Uterus (tissue), 3 donors: ENCODE measurements at regions not wholly inside any gene's neighbourhood (a gene's known extent, or its start where the extent isn't known, plus 50 kb on each side); places are given as distances from the start of the nearest gene placed in this dataset.

Experiments
- DNase-seq, 2 donors: peaks; one replicate each; pipeline ENCODE4 v3.0.0-alpha.2; 2019 to 2020
- H3K27ac ChIP-seq, 2 donors: fragments of 200-600 bp; sonication (generic); 1 replicate in 1 of 2; 2 replicates in 1 of 2; pipeline ENCODE4 v1.5.1; 2016 to 2018
- H3K27me3 ChIP-seq, 2 donors: fragments of 200-600 bp; sonication (generic); one replicate each; pipeline ENCODE4 v1.5.1; 2018 to 2019; ENCODE audit warnings: control low read depth in 1 of 2
- H3K36me3 ChIP-seq, 2 donors: fragments of 200-600 bp; sonication (generic); one replicate each; pipeline ENCODE4 v1.5.1; 2019; ENCODE audit warnings: control low read depth in 1 of 2
- H3K4me1 ChIP-seq, 2 donors: fragments of 200-600 bp; sonication (generic); one replicate each; pipeline ENCODE4 v1.5.1; 2018 to 2019; ENCODE audit warnings: control low read depth in 1 of 2
- H3K4me3 ChIP-seq, 2 donors: fragments of 200-600 bp; sonication (generic); 1 replicate in 1 of 2; 2 replicates in 1 of 2; pipeline ENCODE4 v1.5.1; 2018 to 2019; ENCODE audit warnings: mild to moderate bottlenecking in 1 of 2
- H3K9me3 ChIP-seq, 2 donors: fragments of 200-600 bp; sonication (generic); one replicate each; pipeline ENCODE4 v1.5.1; 2019; ENCODE audit warnings: control low read depth in 1 of 2
- POLR2A ChIP-seq, 2 donors: fragments of 450-650 bp; IDR thresholded peaks; one replicate each; pipeline ENCODE4 v1.6.1; 2016; ENCODE audit warnings: antibody characterized with exemption in 2 of 2, mild to moderate bottlenecking in 1 of 2, moderate library complexity in 1 of 2
- intact Hi-C: fragments of 100-400 bp; cut with DNase I; formaldehyde crosslinking; loops from one replicate; pipeline ENCODE4 v1.15.1; 2023; ENCODE audit warnings: low total_unique reads
- TF ChIP-seq, protein P1 (sequence below), 4 experiments: fragments of 200-600 bp in 2 of 4; fragments of 450-650 bp in 2 of 4; sonication (generic) in 2 of 4; IDR thresholded peaks; one replicate each; pipeline ENCODE4 v1.5.1; 2016 to 2019; ENCODE audit warnings: antibody characterized with exemption in 4 of 4, mild to moderate bottlenecking in 2 of 4, moderate library complexity in 1 of 4
- donor health status: DM: yes; HTN: yes; CAD: no.

- H3K4me3 ChIP-seq, result no peak overlapping the region
- H3K27me3 ChIP-seq, result no peaks in the 10 kb centered on the region
- no peak overlapping the region for H3K27ac ChIP-seq
- H3K36me3 ChIP-seq, result no peaks in the 10 kb centered on the region
- intact Hi-C loops, result no loop called here
- H3K4me1 ChIP-seq, result no peaks in the 10 kb centered on the region
- no peaks in the 10 kb centered on the region for H3K9me3 ChIP-seq
- DNase-seq, result no peak
- TF ChIP-seq, protein P1, sequence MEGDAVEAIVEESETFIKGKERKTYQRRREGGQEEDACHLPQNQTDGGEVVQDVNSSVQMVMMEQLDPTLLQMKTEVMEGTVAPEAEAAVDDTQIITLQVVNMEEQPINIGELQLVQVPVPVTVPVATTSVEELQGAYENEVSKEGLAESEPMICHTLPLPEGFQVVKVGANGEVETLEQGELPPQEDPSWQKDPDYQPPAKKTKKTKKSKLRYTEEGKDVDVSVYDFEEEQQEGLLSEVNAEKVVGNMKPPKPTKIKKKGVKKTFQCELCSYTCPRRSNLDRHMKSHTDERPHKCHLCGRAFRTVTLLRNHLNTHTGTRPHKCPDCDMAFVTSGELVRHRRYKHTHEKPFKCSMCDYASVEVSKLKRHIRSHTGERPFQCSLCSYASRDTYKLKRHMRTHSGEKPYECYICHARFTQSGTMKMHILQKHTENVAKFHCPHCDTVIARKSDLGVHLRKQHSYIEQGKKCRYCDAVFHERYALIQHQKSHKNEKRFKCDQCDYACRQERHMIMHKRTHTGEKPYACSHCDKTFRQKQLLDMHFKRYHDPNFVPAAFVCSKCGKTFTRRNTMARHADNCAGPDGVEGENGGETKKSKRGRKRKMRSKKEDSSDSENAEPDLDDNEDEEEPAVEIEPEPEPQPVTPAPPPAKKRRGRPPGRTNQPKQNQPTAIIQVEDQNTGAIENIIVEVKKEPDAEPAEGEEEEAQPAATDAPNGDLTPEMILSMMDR (IDR thresholded peaks at IDR 0.05), result no peak
- no peak for TF ChIP-seq POLR2A (IDR thresholded peaks at IDR 0.05)
These were observed 468.5 kb upstream of the PIK3C3 start for GRCh38 chr18:41486575-41486974.

- intact Hi-C loops, result no loop called here
- H3K9me3 ChIP-seq, result no peaks in the 10 kb centered on the region
- no peaks in the 10 kb centered on the region for H3K36me3 ChIP-seq
- DNase-seq, result no peak
- no peaks in the 10 kb centered on the region for H3K27me3 ChIP-seq
- H3K4me3 ChIP-seq, result no peak overlapping the region
- no peak overlapping the region for H3K27ac ChIP-seq
- TF ChIP-seq POLR2A (IDR thresholded peaks at IDR 0.05), result no peak
- TF ChIP-seq, protein P1 (IDR thresholded peaks at IDR 0.05), result no peak
- no peaks in the 10 kb centered on the region for H3K4me1 ChIP-seq
These were observed 471.0 kb upstream of the PIK3C3 start for GRCh38 chr18:41484069-41484468.

- H3K36me3 ChIP-seq, result no peaks in the 10 kb centered on the region
- no peaks in the 10 kb centered on the region for H3K27me3 ChIP-seq
- intact Hi-C loops, result no loop called here
- no peaks in the 10 kb centered on the region for H3K4me1 ChIP-seq
- no peak for DNase-seq
- TF ChIP-seq POLR2A (IDR thresholded peaks at IDR 0.05), result no peak
- TF ChIP-seq, protein P1 (IDR thresholded peaks at IDR 0.05), result no peak
- H3K4me3 ChIP-seq, result no peak overlapping the region
- H3K9me3 ChIP-seq, result no peaks in the 10 kb centered on the region
- no peak overlapping the region for H3K27ac ChIP-seq
These were observed 472.5 kb upstream of the PIK3C3 start for GRCh38 chr18:41482501-41482900.

DNA sequence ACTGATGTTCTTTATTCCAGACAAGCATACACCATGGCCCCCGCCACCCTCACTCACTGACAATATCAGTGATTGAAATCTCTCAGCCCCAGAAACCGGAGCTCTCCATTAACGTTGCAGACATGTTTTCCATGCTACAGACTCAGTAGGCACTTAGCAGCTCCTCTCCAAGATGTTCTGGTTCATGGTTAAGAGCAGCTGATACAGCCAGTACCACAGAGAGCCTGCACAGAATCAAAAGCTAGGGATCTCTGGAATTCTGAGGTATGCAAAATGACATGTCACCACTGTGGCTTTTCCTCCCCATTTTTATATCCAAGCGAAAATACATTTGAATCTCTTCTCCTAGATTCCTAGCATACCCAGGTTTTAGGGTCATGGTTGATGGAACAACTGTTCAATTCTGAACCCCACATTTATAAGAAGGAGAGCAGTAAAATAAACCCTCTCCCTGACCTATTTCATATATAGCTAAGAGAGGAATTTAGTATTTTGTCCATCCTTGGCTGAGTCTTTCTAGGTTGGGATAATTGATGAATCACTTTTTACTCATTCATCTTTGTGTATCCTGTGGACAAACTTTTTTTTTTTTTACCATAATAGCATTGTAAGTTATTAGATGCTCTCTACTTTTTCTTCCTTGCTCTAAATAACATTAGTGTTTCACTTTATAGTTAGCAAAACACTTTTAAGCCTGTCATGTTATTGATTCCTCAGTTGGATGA, 488.4 kb upstream of the PIK3C3 start:
- H3K27ac ChIP-seq, result no peak overlapping the region
- H3K27me3 ChIP-seq, result no peaks in the 10 kb centered on the region
- H3K36me3 ChIP-seq, result no peaks in the 10 kb centered on the region
- intact Hi-C loops, result no loop called here
- H3K4me3 ChIP-seq, result no peak overlapping the region
- H3K4me1 ChIP-seq, result no peaks in the 10 kb centered on the region
- no peaks in the 10 kb centered on the region for H3K9me3 ChIP-seq
- TF ChIP-seq POLR2A (IDR thresholded peaks at IDR 0.05), result no peak
- TF ChIP-seq, protein P1 (IDR thresholded peaks at IDR 0.05), result no peak
- DNase-seq, result no peak

DNA sequence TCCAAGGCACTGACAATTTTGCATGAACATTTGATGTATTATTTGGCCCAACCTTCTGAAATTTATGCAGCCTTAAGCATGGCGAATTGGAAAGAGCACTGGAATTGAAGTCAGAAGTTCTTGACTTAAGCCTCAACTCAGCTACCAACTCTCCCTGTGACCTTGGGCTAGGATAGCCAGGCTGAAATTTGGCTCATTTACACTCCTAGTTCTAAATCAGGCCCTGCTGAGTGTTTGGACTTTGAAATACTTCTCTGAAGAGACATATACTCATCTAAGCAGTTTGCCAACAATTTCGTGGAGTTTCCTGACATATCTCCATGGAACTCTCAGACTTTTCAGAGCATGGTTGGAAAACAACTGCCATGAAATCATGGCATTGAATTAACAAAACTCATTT, 489.6 kb upstream of the PIK3C3 start:
- H3K4me1 ChIP-seq, result no peaks in the 10 kb centered on the region
- DNase-seq, result no peak
- H3K36me3 ChIP-seq, result no peaks in the 10 kb centered on the region
- no peaks in the 10 kb centered on the region for H3K9me3 ChIP-seq
- no peak overlapping the region for H3K4me3 ChIP-seq
- H3K27me3 ChIP-seq, result no peaks in the 10 kb centered on the region
- intact Hi-C loops, result no loop called here
- TF ChIP-seq, protein P1 (IDR thresholded peaks at IDR 0.05), result no peak
- no peak for TF ChIP-seq POLR2A (IDR thresholded peaks at IDR 0.05)
- no peak overlapping the region for H3K27ac ChIP-seq
